ENCODE measurements at regions not wholly inside any gene's neighbourhood (a gene's known extent, or its start where the extent isn't known, plus 50 kb on each side); places are given as distances from the start of the nearest gene placed in this dataset.
"Not testable (repeated sequence)": the region's sequence is repeated elsewhere in the genome, so short reads cannot be mapped to it uniquely, and the experiment has no call there.

GRCh38 chr4:117577686-117578311 lies 456.5 kb upstream of the NDST3 start:
- no peak for DNase-seq

- no peak for DNase-seq
Observed at GRCh38 chr4:117588771-117589170, 445.5 kb upstream of the NDST3 start.

- no peak for DNase-seq
Observed at GRCh38 chr4:117596917-117597480, 437.3 kb upstream of the NDST3 start.

GRCh38 chr4:117599393-117599792 lies 434.9 kb upstream of the NDST3 start:
- not testable (repeated sequence) for DNase-seq

- not testable (repeated sequence) for DNase-seq
Observed at GRCh38 chr4:117600936-117601335, 433.4 kb upstream of the NDST3 start.

GRCh38 chr4:117610706-117611308 lies 423.5 kb upstream of the NDST3 start:
- DNase-seq = no peak

- DNase-seq = no peak
Observed at GRCh38 chr4:117621673-117622072, 412.6 kb upstream of the NDST3 start.

- no peak for DNase-seq
Observed at GRCh38 chr4:117623326-117623725, 411.0 kb upstream of the NDST3 start.

GRCh38 chr4:117626664-117627063 lies 407.6 kb upstream of the NDST3 start:
- no peak for DNase-seq

GRCh38 chr4:117634716-117635115 lies 399.6 kb upstream of the NDST3 start:
- DNase-seq = no peak

GRCh38 chr4:117637347-117637746 lies 396.9 kb upstream of the NDST3 start:
- no peak for DNase-seq

- DNase-seq = no peak
Observed at GRCh38 chr4:117640836-117641235, 393.4 kb upstream of the NDST3 start.

GRCh38 chr4:117641519-117641918 lies 392.8 kb upstream of the NDST3 start:
- DNase-seq = no peak

GRCh38 chr4:117654079-117654478 lies 380.2 kb upstream of the NDST3 start:
- DNase-seq = no peak

GRCh38 chr4:117660668-117661067 lies 373.6 kb upstream of the NDST3 start:
- DNase-seq = no peak

- no peak for DNase-seq
Observed at GRCh38 chr4:117661091-117662072, 372.9 kb upstream of the NDST3 start.

GRCh38 chr4:117664706-117665444 lies 369.4 kb upstream of the NDST3 start:
- no peak for DNase-seq

GRCh38 chr4:117676153-117676552 lies 358.1 kb upstream of the NDST3 start:
- no peak for DNase-seq

- DNase-seq = no peak
Observed at GRCh38 chr4:117678861-117679260, 355.4 kb upstream of the NDST3 start.

GRCh38 chr4:117691572-117692351 lies 342.5 kb upstream of the NDST3 start:
- DNase-seq = no peak

- no peak for DNase-seq
Observed at GRCh38 chr4:117692538-117692937, 341.7 kb upstream of the NDST3 start.

- no peak for DNase-seq
Observed at GRCh38 chr4:117699595-117699994, 334.7 kb upstream of the NDST3 start.

Data from activated naive CD4-positive, alpha-beta T cell treated with anti-CD3 and anti-CD28 coated beads, Interleukin-2, amount 50 U/mL, for 16 hours (primary cell).